ENCODE measurements at regions not wholly inside any gene's neighbourhood (a gene's known extent, or its start where the extent isn't known, plus 50 kb on each side); places are given as distances from the start of the nearest gene placed in this dataset.

- Histone ChIP-seq H3K4me2 (replicated peaks; ENCODE audit: extremely low read depth, low read length, poor library complexity, severe bottlenecking) (no peak overlapping the region), H3K4me1 (ENCODE audit: control insufficient read depth in 1 of 2, insufficient read depth in 2 of 2, low read length in 2 of 2) (peaks cover 16 to 24% of the 10 kb centered on the region in 2 donors), H3K9me3 (replicated peaks in 1 of 2; ENCODE audit: control insufficient read depth in 1 of 2, insufficient read depth in 1 of 2, low read length in 2 of 2) (no peaks in the 10 kb centered on the region), H3K9ac (ENCODE audit: insufficient read depth, low read length, poor library complexity, severe bottlenecking) (no peak overlapping the region), H4K20me1 (ENCODE audit: insufficient read depth, low read length) (no peaks in the 10 kb centered on the region), H3K79me2 (ENCODE audit: insufficient read depth, low read length) (no peaks in the 10 kb centered on the region), H3K36me3 (replicated peaks in 1 of 2; ENCODE audit: control insufficient read depth in 1 of 2, insufficient read depth in 2 of 2, low read length in 2 of 2) (no peaks in the 10 kb centered on the region), H3K27me3 (ENCODE audit: control insufficient read depth in 2 of 2, insufficient read depth in 2 of 2, low read length in 2 of 2) (no peaks in the 10 kb centered on the region), H3K4me3 (replicated peaks in 1 of 3; ENCODE audit: low read depth in 2 of 3, low read length in 3 of 3) (no peak overlapping the region), H2AFZ (ENCODE audit: insufficient read depth, low read depth, low read length, poor library complexity, severe bottlenecking) (no peak overlapping the region), H3K27ac (ENCODE audit: low read depth in 1 of 2, low read length in 2 of 2) (no peak overlapping the region)
- Mint-ChIP-seq H3K27ac (no peak overlapping the region), H3K36me3 (no peaks in the 10 kb centered on the region), H3K4me1 (peaks cover 19% of the 10 kb centered on the region), H3K4me3 (no peak overlapping the region), H3K27me3 (ENCODE audit: low read depth in 3 of 3) (no peaks in the 10 kb centered on the region), H3K9me3 (peaks cover 0 to 3% (median 0%) of the 10 kb centered on the region in 7 donors)
- no peak for DNase-seq
- 95% methylated on average over 2 of the region's 3 CpGs for WGBS (ENCODE audit: insufficient coverage)
- intact Hi-C loops (cut with micrococcal nuclease), result loop anchor here in 1 of 2 donors (10.0 kb wide), 1 partner anchor 74 kb away; no protein-coding TSS in a partner anchor
- TF ChIP-seq, protein P1, sequence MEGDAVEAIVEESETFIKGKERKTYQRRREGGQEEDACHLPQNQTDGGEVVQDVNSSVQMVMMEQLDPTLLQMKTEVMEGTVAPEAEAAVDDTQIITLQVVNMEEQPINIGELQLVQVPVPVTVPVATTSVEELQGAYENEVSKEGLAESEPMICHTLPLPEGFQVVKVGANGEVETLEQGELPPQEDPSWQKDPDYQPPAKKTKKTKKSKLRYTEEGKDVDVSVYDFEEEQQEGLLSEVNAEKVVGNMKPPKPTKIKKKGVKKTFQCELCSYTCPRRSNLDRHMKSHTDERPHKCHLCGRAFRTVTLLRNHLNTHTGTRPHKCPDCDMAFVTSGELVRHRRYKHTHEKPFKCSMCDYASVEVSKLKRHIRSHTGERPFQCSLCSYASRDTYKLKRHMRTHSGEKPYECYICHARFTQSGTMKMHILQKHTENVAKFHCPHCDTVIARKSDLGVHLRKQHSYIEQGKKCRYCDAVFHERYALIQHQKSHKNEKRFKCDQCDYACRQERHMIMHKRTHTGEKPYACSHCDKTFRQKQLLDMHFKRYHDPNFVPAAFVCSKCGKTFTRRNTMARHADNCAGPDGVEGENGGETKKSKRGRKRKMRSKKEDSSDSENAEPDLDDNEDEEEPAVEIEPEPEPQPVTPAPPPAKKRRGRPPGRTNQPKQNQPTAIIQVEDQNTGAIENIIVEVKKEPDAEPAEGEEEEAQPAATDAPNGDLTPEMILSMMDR (IDR thresholded peaks at IDR 0.05), result no peak
Observed at GRCh38 chr5:143488381-143488780, 84.9 kb upstream of the NR3C1 start.

DNA sequence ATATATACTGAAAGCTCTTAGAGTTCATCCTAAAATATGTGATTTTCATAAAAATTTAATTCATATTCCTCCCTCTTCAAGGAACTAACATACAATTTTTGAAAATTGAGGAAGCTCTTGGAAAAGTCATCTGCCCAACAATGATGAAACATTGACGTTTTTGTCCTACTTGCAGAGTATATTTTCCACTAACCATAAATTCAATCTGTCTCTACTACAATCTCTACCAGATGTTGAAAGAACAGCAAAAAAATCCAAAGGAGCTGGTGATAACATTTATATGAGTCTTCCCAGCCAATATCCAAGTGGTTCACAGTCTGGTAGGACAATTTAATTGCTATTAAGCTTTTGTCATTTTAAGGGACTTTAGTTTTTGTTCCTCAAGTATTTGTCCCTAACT is 81.1 kb upstream of the NR3C1 start:
- peaks cover 15% of the 10 kb centered on the region for H3K4me1 Mint-ChIP-seq
- H3K36me3 Mint-ChIP-seq, result no peaks in the 10 kb centered on the region
- Histone ChIP-seq H3K4me3 (replicated peaks in 1 of 3; ENCODE audit: low read depth in 2 of 3, low read length in 3 of 3) (no peak overlapping the region), H3K79me2 (ENCODE audit: insufficient read depth, low read length) (no peaks in the 10 kb centered on the region), H3K36me3 (replicated peaks in 1 of 2; ENCODE audit: control insufficient read depth in 1 of 2, insufficient read depth in 2 of 2, low read length in 2 of 2) (no peaks in the 10 kb centered on the region), H3K4me2 (replicated peaks; ENCODE audit: extremely low read depth, low read length, poor library complexity, severe bottlenecking) (no peak overlapping the region), H3K9ac (ENCODE audit: insufficient read depth, low read length, poor library complexity, severe bottlenecking) (no peak overlapping the region), H3K27me3 (ENCODE audit: control insufficient read depth in 2 of 2, insufficient read depth in 2 of 2, low read length in 2 of 2) (no peaks in the 10 kb centered on the region), H3K4me1 (ENCODE audit: control insufficient read depth in 1 of 2, insufficient read depth in 2 of 2, low read length in 2 of 2) (peaks cover 5 to 16% of the 10 kb centered on the region in 2 donors), H3K27ac (ENCODE audit: low read depth in 1 of 2, low read length in 2 of 2) (no peak overlapping the region), H3K9me3 (replicated peaks in 1 of 2; ENCODE audit: control insufficient read depth in 1 of 2, insufficient read depth in 1 of 2, low read length in 2 of 2) (no peaks in the 10 kb centered on the region), H2AFZ (ENCODE audit: insufficient read depth, low read depth, low read length, poor library complexity, severe bottlenecking) (no peak overlapping the region), H4K20me1 (ENCODE audit: insufficient read depth, low read length) (no peaks in the 10 kb centered on the region)
- no peak overlapping the region for H3K27ac Mint-ChIP-seq
- intact Hi-C loops (cut with micrococcal nuclease), result loop anchor here in 1 of 2 donors (10.0 kb wide), 1 partner anchor 70 kb away; no protein-coding TSS in a partner anchor
- H3K9me3 Mint-ChIP-seq, result peaks cover 0 to 3% (median 0%) of the 10 kb centered on the region in 7 donors
- H3K27me3 Mint-ChIP-seq (ENCODE audit: low read depth in 3 of 3), result peaks cover 0 to 1% (median 0%) of the 10 kb centered on the region in 3 donors
- WGBS (ENCODE audit: insufficient coverage), result no CpG with 5 or more reads among the region's 1 CpG
- H3K4me3 Mint-ChIP-seq, result no peak overlapping the region
- DNase-seq, result peak; percentile 11 to 35 (median 27)
- TF ChIP-seq, protein P1 (IDR thresholded peaks at IDR 0.05), result no peak
